ENCODE measurements at regions not wholly inside any gene's neighbourhood (a gene's known extent, or its start where the extent isn't known, plus 50 kb on each side); places are given as distances from the start of the nearest gene placed in this dataset.

- Histone ChIP-seq H3K27me3 (ENCODE audit: insufficient read depth, low read length) (no peaks in the 10 kb centered on the region), H3K4me1 (ENCODE audit: insufficient read depth, low read length, severe bottlenecking) (peaks cover 27% of the 10 kb centered on the region), H3K4me2 (ENCODE audit: low read length) (no peak overlapping the region), H4K20me1 (ENCODE audit: insufficient read depth, low read length) (no peaks in the 10 kb centered on the region), H3K27ac (ENCODE audit: low read depth, low read length, poor library complexity, severe bottlenecking) (no peak overlapping the region), H2AFZ (ENCODE audit: low read length) (no peak overlapping the region), H3K36me3 (ENCODE audit: insufficient read depth, low read length) (no peaks in the 10 kb centered on the region), H3K79me2 (ENCODE audit: insufficient read depth, low read length) (no peaks in the 10 kb centered on the region), H3K4me3 (ENCODE audit: low read depth, low read length, poor library complexity, severe bottlenecking) (no peak overlapping the region), H3K9me3 (ENCODE audit: low read length) (no peaks in the 10 kb centered on the region), H3K9ac (ENCODE audit: low read length) (no peak overlapping the region), H3K9me2 (ENCODE audit: low read depth, low read length) (no peaks in the 10 kb centered on the region), H3F3A (ENCODE audit: insufficient read depth, low read length) (no peaks in the 10 kb centered on the region)
- TF ChIP-seq EZH2 (IDR thresholded peaks at IDR 0.05; ENCODE audit: borderline replicate concordance, low read length): no peak
- no peak for TF ChIP-seq CTCF (IDR thresholded peaks at IDR 0.05; ENCODE audit: low read length)
These were observed 279.5 kb upstream of the PTGER4 start for GRCh38 chr5:40400245-40400644.

- Histone ChIP-seq H4K20me1 (ENCODE audit: insufficient read depth, low read length) (no peaks in the 10 kb centered on the region), H3K4me3 (ENCODE audit: low read depth, low read length, poor library complexity, severe bottlenecking) (no peak overlapping the region), H3K4me2 (ENCODE audit: low read length) (no peak overlapping the region), H3K9me3 (ENCODE audit: low read length) (no peaks in the 10 kb centered on the region), H3K9ac (ENCODE audit: low read length) (no peak overlapping the region), H3K9me2 (ENCODE audit: low read depth, low read length) (no peaks in the 10 kb centered on the region), H3K36me3 (ENCODE audit: insufficient read depth, low read length) (no peaks in the 10 kb centered on the region), H3K27ac (ENCODE audit: low read depth, low read length, poor library complexity, severe bottlenecking) (no peak overlapping the region), H3K79me2 (ENCODE audit: insufficient read depth, low read length) (no peaks in the 10 kb centered on the region), H2AFZ (ENCODE audit: low read length) (no peak overlapping the region), H3K27me3 (ENCODE audit: insufficient read depth, low read length) (no peaks in the 10 kb centered on the region), H3F3A (ENCODE audit: insufficient read depth, low read length) (no peaks in the 10 kb centered on the region), H3K4me1 (ENCODE audit: insufficient read depth, low read length, severe bottlenecking) (peaks cover 18% of the 10 kb centered on the region)
- no peak for TF ChIP-seq CTCF (IDR thresholded peaks at IDR 0.05; ENCODE audit: low read length)
- TF ChIP-seq EZH2 (IDR thresholded peaks at IDR 0.05; ENCODE audit: borderline replicate concordance, low read length): no peak
These were observed 280.4 kb upstream of the PTGER4 start for GRCh38 chr5:40399349-40399748.

GRCh38 chr5:40397976-40398375, 281.7 kb upstream of the PTGER4 start:
- H3K79me2 ChIP-seq (ENCODE audit: insufficient read depth, low read length): no peaks in the 10 kb centered on the region
- H3K9ac ChIP-seq (ENCODE audit: low read length): no peak overlapping the region
- no peaks in the 10 kb centered on the region for H3K27me3 ChIP-seq (ENCODE audit: insufficient read depth, low read length)
- no peaks in the 10 kb centered on the region for H3K36me3 ChIP-seq (ENCODE audit: insufficient read depth, low read length)
- TF ChIP-seq EZH2 (IDR thresholded peaks at IDR 0.05; ENCODE audit: borderline replicate concordance, low read length): no peak
- TF ChIP-seq CTCF (IDR thresholded peaks at IDR 0.05; ENCODE audit: low read length): no peak
- peaks cover 15% of the 10 kb centered on the region for H3K4me1 ChIP-seq (ENCODE audit: insufficient read depth, low read length, severe bottlenecking)
- H3K9me2 ChIP-seq (ENCODE audit: low read depth, low read length): no peaks in the 10 kb centered on the region
- no peak overlapping the region for H2AFZ ChIP-seq (ENCODE audit: low read length)
- no peak overlapping the region for H3K27ac ChIP-seq (ENCODE audit: low read depth, low read length, poor library complexity, severe bottlenecking)
- H3K4me2 ChIP-seq (ENCODE audit: low read length): no peak overlapping the region
- H4K20me1 ChIP-seq (ENCODE audit: insufficient read depth, low read length): no peaks in the 10 kb centered on the region
- no peak overlapping the region for H3K4me3 ChIP-seq (ENCODE audit: low read depth, low read length, poor library complexity, severe bottlenecking)
- no peaks in the 10 kb centered on the region for H3K9me3 ChIP-seq (ENCODE audit: low read length)
- no peaks in the 10 kb centered on the region for H3F3A ChIP-seq (ENCODE audit: insufficient read depth, low read length)
